ENCODE measurements at regions not wholly inside any gene's neighbourhood (a gene's known extent, or its start where the extent isn't known, plus 50 kb on each side); places are given as distances from the start of the nearest gene placed in this dataset.

DNA sequence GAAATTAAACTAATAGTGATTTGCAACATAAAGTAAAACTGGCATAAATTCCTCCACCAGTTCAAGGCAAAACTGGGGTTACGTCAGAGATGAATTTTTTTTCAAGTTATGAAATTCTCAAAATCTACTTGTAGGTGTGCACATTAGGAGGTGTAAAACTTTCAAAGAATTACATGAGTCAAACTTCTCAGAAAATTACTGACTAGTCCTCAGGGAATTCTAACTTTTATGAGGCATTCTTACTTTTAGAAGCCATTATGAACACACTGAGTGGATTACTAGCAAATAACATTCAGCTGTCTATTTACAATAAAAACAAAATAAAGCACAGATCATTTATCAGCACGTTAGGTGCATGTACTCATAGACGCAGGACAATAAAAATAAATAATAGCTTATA, 348.7 kb downstream of the CDH11 start:
- no peaks in the 10 kb centered on the region for H3K9me2 ChIP-seq (replicated peaks; ENCODE audit: insufficient read depth, low read length)
- no peaks in the 10 kb centered on the region for H3K79me2 ChIP-seq (ENCODE audit: low read length)
- H3K4me3 ChIP-seq (ENCODE audit: low read length) = no peak overlapping the region
- H3K27ac ChIP-seq (ENCODE audit: low read length) = no peak overlapping the region
- H3K27me3 ChIP-seq (ENCODE audit: low read length) = no peaks in the 10 kb centered on the region
- H3K9me3 ChIP-seq (ENCODE audit: low read length) = no peaks in the 10 kb centered on the region
- no peaks in the 10 kb centered on the region for H3K4me1 ChIP-seq (ENCODE audit: low read length)
- no peaks in the 10 kb centered on the region for H4K20me1 ChIP-seq (ENCODE audit: insufficient read depth, low read depth, low read length)
- no peak overlapping the region for H3K9ac ChIP-seq (ENCODE audit: low read length)
- no peak overlapping the region for H2AFZ ChIP-seq (ENCODE audit: low read length)
- H3K4me2 ChIP-seq (ENCODE audit: low read depth, low read length, poor library complexity, severe bottlenecking) = no peak overlapping the region
- H3K36me3 ChIP-seq (ENCODE audit: insufficient read depth, low read length) = no peaks in the 10 kb centered on the region
- DNase-seq = no peak

DNA sequence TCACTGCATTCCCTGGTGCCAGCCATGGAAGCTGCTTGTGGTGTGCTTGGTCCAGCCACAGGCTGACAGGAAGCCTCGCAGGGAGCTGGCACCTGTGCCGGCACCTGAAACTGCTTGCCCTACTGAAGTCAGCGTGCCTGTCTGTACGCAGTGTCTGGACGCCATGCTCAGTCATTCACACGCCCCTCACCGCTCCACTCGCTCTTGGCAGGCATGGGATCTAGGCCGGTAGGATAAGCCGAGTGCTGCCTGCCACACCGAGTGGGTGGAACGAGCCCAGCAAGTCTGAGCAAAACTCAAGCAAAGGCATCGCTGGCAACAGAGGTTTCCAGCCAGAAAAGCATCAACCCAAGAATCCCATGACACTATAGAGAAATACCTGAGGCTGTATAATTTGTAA, 350.6 kb downstream of the CDH11 start:
- Histone ChIP-seq H3K27me3 (ENCODE audit: low read length) (no peaks in the 10 kb centered on the region), H3K4me2 (ENCODE audit: low read depth, low read length, poor library complexity, severe bottlenecking) (no peak overlapping the region), H3K9me2 (replicated peaks; ENCODE audit: insufficient read depth, low read length) (no peaks in the 10 kb centered on the region)

DNA sequence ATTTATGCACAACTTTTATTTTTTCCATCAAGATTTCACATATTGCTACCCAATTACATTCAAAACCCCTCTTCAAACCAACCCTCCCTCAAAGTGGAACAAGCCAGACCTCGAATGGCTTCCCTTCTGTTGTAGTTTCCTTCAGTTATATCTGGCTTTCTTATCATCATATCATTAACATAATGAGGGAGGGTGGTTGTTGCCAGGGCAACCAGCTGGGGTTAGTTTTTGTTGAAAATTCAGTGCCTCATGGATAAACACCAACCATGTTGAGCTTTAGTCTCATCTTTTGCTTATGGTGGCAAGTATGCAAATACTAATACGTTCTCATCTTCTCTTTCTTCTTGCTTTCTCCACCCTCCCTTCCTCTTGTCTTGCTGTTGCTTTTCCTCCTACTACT, 359.7 kb downstream of the CDH11 start:
- H3K9ac ChIP-seq (ENCODE audit: low read length) = no peak overlapping the region
- H4K20me1 ChIP-seq (ENCODE audit: insufficient read depth, low read depth, low read length) = no peaks in the 10 kb centered on the region
- H3K27me3 ChIP-seq (ENCODE audit: low read length) = no peaks in the 10 kb centered on the region
- H3K36me3 ChIP-seq (ENCODE audit: insufficient read depth, low read length) = no peaks in the 10 kb centered on the region
- no peaks in the 10 kb centered on the region for H3K9me3 ChIP-seq (ENCODE audit: low read length)
- H3K9me2 ChIP-seq (replicated peaks; ENCODE audit: insufficient read depth, low read length) = no peaks in the 10 kb centered on the region
- H3K4me2 ChIP-seq (ENCODE audit: low read depth, low read length, poor library complexity, severe bottlenecking) = no peak overlapping the region
- no peak overlapping the region for H3K27ac ChIP-seq (ENCODE audit: low read length)
- H3K4me3 ChIP-seq (ENCODE audit: low read length) = no peak overlapping the region
- H2AFZ ChIP-seq (ENCODE audit: low read length) = no peak overlapping the region
- no peak for DNase-seq
- H3K4me1 ChIP-seq (ENCODE audit: low read length) = no peaks in the 10 kb centered on the region
- H3K79me2 ChIP-seq (ENCODE audit: low read length) = no peaks in the 10 kb centered on the region

More for the DNA sequence above, 350.6 kb downstream of the CDH11 start:
- H3K4me3 ChIP-seq (ENCODE audit: low read length) = no peak overlapping the region
- no peak overlapping the region for H3K9ac ChIP-seq (ENCODE audit: low read length)
- no peaks in the 10 kb centered on the region for H3K4me1 ChIP-seq (ENCODE audit: low read length)
- H3K9me3 ChIP-seq (ENCODE audit: low read length) = no peaks in the 10 kb centered on the region
- no peaks in the 10 kb centered on the region for H4K20me1 ChIP-seq (ENCODE audit: insufficient read depth, low read depth, low read length)
- no peak overlapping the region for H2AFZ ChIP-seq (ENCODE audit: low read length)
- H3K79me2 ChIP-seq (ENCODE audit: low read length) = no peaks in the 10 kb centered on the region
- H3K27ac ChIP-seq (ENCODE audit: low read length) = no peak overlapping the region
- DNase-seq = no peak
- no peaks in the 10 kb centered on the region for H3K36me3 ChIP-seq (ENCODE audit: insufficient read depth, low read length)

DNA sequence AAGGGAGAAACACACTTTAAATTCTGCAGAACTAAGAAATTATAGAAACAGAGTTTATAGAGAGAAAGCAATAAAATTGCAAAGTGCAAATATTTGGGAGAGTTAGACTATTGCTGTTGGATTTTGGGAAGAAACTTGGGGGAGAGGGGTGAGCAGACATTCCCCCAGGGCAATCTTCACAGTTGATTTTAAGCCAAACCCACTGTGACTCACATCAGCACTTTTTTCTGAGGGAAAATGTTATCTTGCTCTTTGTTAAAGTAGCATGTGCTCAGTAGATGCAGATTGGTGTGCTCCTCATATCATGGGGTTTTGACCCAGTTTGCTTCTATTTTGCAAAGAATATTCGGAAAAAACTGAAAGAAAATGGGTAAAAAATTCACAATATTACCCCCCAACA, 367.6 kb downstream of the CDH11 start:
- H3K27me3 ChIP-seq (ENCODE audit: low read length) = no peaks in the 10 kb centered on the region
- H3K79me2 ChIP-seq (ENCODE audit: low read length) = no peaks in the 10 kb centered on the region
- no peaks in the 10 kb centered on the region for H3K9me2 ChIP-seq (replicated peaks; ENCODE audit: insufficient read depth, low read length)
- H3K9me3 ChIP-seq (ENCODE audit: low read length) = no peaks in the 10 kb centered on the region
- H3K4me2 ChIP-seq (ENCODE audit: low read depth, low read length, poor library complexity, severe bottlenecking) = no peak overlapping the region
- no peaks in the 10 kb centered on the region for H4K20me1 ChIP-seq (ENCODE audit: insufficient read depth, low read depth, low read length)
- H3K4me1 ChIP-seq (ENCODE audit: low read length) = no peaks in the 10 kb centered on the region
- no peak for DNase-seq
- H3K27ac ChIP-seq (ENCODE audit: low read length) = no peak overlapping the region
- no peak overlapping the region for H3K4me3 ChIP-seq (ENCODE audit: low read length)
- no peaks in the 10 kb centered on the region for H3K36me3 ChIP-seq (ENCODE audit: insufficient read depth, low read length)
- H3K9ac ChIP-seq (ENCODE audit: low read length) = no peak overlapping the region
- no peak overlapping the region for H2AFZ ChIP-seq (ENCODE audit: low read length)

DNA sequence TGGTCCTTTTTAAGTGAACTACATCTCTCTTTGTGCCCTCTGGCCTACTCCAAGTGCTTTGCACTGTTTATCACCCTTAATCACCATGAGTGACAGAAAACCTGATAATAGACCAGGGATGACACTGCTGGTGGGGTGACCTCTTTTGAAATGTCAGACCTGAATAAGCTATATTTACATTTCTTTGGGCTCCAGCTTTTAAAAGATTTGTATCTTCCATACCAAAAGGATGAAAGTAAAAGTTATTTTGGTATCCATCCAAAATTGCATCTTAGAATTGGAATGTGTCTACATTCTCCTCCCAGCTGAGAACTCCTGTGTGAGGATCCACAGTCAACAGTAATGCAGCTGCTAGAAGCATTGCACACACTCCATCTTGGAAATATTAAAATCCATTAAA, 370.0 kb downstream of the CDH11 start:
- no peaks in the 10 kb centered on the region for H3K9me2 ChIP-seq (replicated peaks; ENCODE audit: insufficient read depth, low read length)
- DNase-seq = no peak
- H3K27me3 ChIP-seq (ENCODE audit: low read length) = no peaks in the 10 kb centered on the region
- no peak overlapping the region for H2AFZ ChIP-seq (ENCODE audit: low read length)
- no peaks in the 10 kb centered on the region for H3K4me1 ChIP-seq (ENCODE audit: low read length)
- H3K79me2 ChIP-seq (ENCODE audit: low read length) = no peaks in the 10 kb centered on the region
- no peak overlapping the region for H3K4me3 ChIP-seq (ENCODE audit: low read length)
- no peak overlapping the region for H3K27ac ChIP-seq (ENCODE audit: low read length)
- no peaks in the 10 kb centered on the region for H3K36me3 ChIP-seq (ENCODE audit: insufficient read depth, low read length)
- no peaks in the 10 kb centered on the region for H3K9me3 ChIP-seq (ENCODE audit: low read length)
- H4K20me1 ChIP-seq (ENCODE audit: insufficient read depth, low read depth, low read length) = no peaks in the 10 kb centered on the region
- H3K9ac ChIP-seq (ENCODE audit: low read length) = no peak overlapping the region
- no peak overlapping the region for H3K4me2 ChIP-seq (ENCODE audit: low read depth, low read length, poor library complexity, severe bottlenecking)

DNA sequence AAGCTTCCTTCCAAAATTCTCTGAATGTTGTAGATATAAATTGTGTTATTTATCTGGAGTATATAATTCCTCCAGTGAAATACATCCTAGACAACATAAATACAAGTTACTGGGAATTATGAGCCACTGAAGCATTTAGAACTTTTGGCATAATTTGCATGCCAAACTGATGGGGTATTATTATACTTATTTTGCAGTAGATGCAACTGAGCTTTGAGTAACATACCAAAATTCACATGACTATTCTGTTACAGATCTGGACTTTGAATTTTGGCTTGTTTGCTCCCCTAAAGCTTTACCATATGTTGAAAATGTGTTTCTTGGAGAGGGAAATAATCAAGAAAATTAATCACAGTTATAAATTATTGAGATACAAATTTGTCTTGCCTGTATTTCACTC, 372.5 kb downstream of the CDH11 start:
- H2AFZ ChIP-seq (ENCODE audit: low read length) = no peak overlapping the region
- no peak overlapping the region for H3K4me3 ChIP-seq (ENCODE audit: low read length)
- no peak overlapping the region for H3K27ac ChIP-seq (ENCODE audit: low read length)
- no peaks in the 10 kb centered on the region for H3K27me3 ChIP-seq (ENCODE audit: low read length)
- H3K9me3 ChIP-seq (ENCODE audit: low read length) = no peaks in the 10 kb centered on the region
- no peaks in the 10 kb centered on the region for H3K36me3 ChIP-seq (ENCODE audit: insufficient read depth, low read length)
- H3K79me2 ChIP-seq (ENCODE audit: low read length) = no peaks in the 10 kb centered on the region
- H3K9ac ChIP-seq (ENCODE audit: low read length) = no peak overlapping the region
- no peak overlapping the region for H3K4me2 ChIP-seq (ENCODE audit: low read depth, low read length, poor library complexity, severe bottlenecking)
- no peaks in the 10 kb centered on the region for H3K4me1 ChIP-seq (ENCODE audit: low read length)
- no peak for DNase-seq
- no peaks in the 10 kb centered on the region for H4K20me1 ChIP-seq (ENCODE audit: insufficient read depth, low read depth, low read length)
- H3K9me2 ChIP-seq (replicated peaks; ENCODE audit: insufficient read depth, low read length) = no peaks in the 10 kb centered on the region

DNA sequence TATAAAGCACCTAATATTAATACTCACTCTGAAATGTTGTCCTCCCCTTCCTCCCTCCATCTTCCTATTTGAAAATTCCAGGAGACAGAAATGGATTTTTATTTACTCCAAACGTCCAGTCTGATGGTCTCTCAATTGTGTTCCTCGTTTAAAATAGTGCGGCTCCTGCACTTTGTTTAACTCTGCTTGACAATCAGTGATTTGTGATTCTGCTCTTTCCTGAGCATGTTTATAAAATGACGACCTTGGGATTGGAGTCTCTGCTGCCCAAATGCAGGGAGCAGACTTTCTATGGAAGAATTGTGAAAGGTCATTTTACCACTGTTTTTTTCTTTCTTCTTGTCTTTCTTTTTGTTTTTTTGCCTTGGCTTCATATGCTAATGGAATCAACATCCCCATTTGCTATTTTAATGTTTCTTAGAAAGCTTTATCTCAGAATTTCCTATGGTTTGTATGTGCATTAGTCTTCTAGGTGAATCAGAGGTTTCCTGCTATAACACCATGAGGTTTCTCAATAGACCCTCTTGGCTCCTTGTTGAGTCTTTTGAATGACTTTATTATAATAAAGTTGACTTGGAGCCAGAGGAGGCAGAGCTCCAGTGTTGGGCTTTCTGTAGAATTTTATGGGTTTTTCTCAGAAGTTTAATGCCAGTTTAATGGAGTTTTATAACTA, 376.5 kb downstream of the CDH11 start:
- Histone ChIP-seq H3K4me3 (ENCODE audit: low read length) (no peak overlapping the region), H3K27ac (ENCODE audit: low read length) (no peak overlapping the region), H3K9me3 (ENCODE audit: low read length) (no peaks in the 10 kb centered on the region), H3K9ac (ENCODE audit: low read length) (no peak overlapping the region), H3K27me3 (ENCODE audit: low read length) (no peaks in the 10 kb centered on the region), H3K9me2 (replicated peaks; ENCODE audit: insufficient read depth, low read length) (no peaks in the 10 kb centered on the region; the same call in 1 of the 2 replicates), H3K36me3 (ENCODE audit: insufficient read depth, low read length) (no peaks in the 10 kb centered on the region), H3K4me2 (ENCODE audit: low read depth, low read length, poor library complexity, severe bottlenecking) (no peak overlapping the region), H4K20me1 (ENCODE audit: insufficient read depth, low read depth, low read length) (no peaks in the 10 kb centered on the region), H3K79me2 (ENCODE audit: low read length) (no peaks in the 10 kb centered on the region), H3K4me1 (ENCODE audit: low read length) (no peaks in the 10 kb centered on the region), H2AFZ (ENCODE audit: low read length) (no peak overlapping the region)
- no peak for DNase-seq

DNA sequence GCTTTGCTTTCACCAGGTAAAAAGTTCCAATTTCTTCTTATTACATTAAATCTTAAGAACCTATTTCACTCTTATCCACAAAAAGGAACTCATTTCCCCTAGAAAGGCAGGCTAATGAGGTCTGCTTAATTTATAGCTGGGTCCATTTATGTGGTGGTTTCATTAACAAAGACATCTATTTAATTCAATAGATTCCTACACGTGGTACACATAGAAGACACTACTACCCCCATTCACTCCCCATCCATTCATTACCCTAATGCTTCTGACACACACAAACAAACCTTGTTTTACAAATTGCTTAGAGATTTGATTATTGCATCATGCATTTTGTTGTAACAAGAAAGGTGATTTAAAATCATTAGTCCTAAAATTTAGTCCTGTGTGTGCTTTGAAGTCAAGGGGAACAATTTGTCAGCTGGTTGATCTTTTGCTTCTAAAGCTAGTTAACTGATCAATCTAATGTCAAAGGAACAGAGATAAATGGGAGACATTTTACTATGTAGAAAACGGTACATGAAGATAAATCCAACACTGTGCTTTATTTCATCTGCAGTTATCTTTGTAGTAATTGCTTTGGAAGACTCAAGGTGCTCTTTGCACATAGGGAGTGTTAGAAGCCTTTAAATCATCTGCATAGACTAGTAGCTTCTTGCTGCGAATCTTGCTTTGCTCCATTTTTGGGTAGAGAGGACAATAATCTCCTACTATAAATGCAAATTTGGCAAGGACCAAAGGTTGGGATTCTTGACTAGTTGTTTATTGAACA, 379.2 kb downstream of the CDH11 start:
- no peaks in the 10 kb centered on the region for H4K20me1 ChIP-seq (ENCODE audit: insufficient read depth, low read depth, low read length)
- H3K27me3 ChIP-seq (ENCODE audit: low read length) = no peaks in the 10 kb centered on the region

More for the DNA sequence above, 379.2 kb downstream of the CDH11 start:
- Histone ChIP-seq H2AFZ (ENCODE audit: low read length) (no peak overlapping the region), H3K9ac (ENCODE audit: low read length) (no peak overlapping the region), H3K4me1 (ENCODE audit: low read length) (no peaks in the 10 kb centered on the region), H3K79me2 (ENCODE audit: low read length) (no peaks in the 10 kb centered on the region), H3K36me3 (ENCODE audit: insufficient read depth, low read length) (no peaks in the 10 kb centered on the region), H3K27ac (ENCODE audit: low read length) (no peak overlapping the region), H3K9me3 (ENCODE audit: low read length) (no peaks in the 10 kb centered on the region), H3K9me2 (replicated peaks; ENCODE audit: insufficient read depth, low read length) (no peaks in the 10 kb centered on the region; the same call in 1 of the 2 replicates), H3K4me3 (ENCODE audit: low read length) (no peak overlapping the region), H3K4me2 (ENCODE audit: low read depth, low read length, poor library complexity, severe bottlenecking) (no peak overlapping the region)
- DNase-seq = no peak

Data from Karpas-422 (cell line).